Inflammatory macrophage treated with lipopolysaccharide for 4 hours (primary cell): ENCODE measurements at regions not wholly inside any gene's neighbourhood (a gene's known extent, or its start where the extent isn't known, plus 50 kb on each side); places are given as distances from the start of the nearest gene placed in this dataset.

Experiments used
- DNase-seq: peaks from one replicate; pipeline ENCODE4 v3.0.0-alpha.2; 2020

- no peak for DNase-seq
These were observed 184.9 kb upstream of the MYL2 start for GRCh38 chr12:111105294-111105693.

GRCh38 chr12:111103583-111103982, 183.2 kb upstream of the MYL2 start:
- DNase-seq, result no peak

DNA sequence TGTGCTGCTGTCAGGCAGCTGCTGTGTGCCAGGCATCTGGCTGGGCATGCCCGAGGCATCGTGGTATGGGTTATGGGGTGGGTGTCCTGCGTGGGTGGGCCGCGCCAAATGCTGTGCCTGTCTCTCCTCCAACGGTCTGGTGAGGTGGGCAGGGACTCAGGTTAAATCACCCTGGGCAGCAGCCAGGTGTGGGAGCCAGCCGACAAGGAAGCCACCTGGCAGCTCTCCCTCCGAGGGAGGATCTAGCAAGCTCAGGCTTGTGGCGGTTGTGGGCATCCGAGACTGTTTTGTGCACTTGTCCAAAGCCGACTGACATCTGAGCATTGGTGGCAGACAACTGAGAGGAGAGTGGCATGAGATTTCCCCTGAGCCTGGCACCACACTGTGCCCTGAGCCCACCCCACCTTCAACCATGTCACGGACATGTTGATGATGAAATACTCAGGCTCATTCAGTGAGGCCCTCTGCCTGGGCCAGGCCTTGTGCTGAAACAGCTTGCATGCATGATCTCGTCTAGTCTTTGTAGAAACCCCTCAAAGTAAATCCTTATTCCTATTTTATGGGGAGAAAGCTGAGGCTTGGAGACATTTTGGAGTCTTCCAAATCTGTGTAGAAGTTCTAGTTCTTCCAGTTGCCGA, 181.8 kb upstream of the MYL2 start:
- no peak for DNase-seq

GRCh38 chr12:111101003-111101402, 180.6 kb upstream of the MYL2 start:
- DNase-seq, result no peak

- DNase-seq, result no peak
These were observed 180.2 kb upstream of the MYL2 start for GRCh38 chr12:111100554-111100953.

DNA sequence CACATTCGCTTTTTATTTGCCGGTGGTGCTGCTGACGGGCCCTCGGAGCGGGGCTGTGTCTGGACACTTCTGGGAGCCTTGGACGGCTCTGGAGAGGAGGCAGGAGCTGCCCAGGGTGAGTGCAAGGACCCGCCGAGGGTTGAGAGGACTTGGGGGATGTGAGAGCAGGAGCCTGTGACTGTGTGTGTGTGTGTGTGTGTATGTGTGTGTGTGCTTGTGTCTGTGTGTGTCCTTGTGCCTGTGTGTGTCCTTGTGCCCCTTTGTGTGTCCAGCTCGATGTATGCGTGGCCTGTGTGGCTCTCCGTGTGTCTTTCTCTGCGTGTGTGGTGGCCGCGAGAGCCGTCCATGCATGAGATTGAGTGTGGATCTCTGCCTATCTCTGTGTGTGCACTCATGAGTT, 179.6 kb upstream of the MYL2 start:
- DNase-seq, result no peak

- DNase-seq, result no peak
These were observed 178.8 kb upstream of the MYL2 start for GRCh38 chr12:111099186-111099585.

DNA sequence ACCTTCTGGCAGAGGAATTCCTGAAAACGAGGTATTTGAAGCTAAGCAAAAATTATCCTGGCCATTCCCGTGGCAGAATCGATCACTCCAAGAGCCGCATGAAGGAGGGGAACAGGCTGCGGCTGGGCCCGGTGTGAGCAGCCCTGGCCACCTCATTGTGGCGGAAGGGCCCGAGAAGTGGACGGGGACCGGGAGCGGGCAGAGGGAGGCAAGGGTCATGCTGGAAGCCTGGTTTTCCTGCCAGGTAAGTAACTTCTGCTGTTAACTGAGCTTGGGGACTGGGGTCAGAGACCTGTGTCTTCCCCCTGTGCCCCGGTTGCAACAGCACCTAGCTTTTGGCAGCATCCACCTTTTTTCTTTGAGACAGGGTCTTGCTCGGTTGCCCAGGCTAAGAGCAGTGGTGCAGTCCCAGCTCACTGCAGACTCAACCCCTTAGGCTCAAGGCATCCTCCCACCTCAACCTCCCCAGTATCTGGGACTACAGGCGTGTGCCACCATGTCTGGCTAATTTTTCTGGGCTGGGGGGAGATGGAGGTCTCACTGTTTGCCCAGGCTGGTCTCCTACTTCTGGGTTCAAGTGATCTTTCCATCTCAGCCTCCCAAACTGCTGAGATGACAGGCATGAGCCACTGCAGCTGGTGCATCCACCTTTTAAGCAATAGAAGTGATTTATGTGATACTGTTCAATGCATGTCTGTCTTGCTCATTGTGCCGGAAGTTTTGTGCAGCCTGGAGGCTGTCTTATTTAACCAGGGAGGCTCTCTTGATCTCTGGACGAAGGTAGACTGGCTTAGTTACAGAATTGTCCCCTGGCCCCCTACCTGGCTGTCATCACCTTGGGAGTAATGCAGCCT, 174.0 kb upstream of the MYL2 start:
- no peak for DNase-seq

GRCh38 chr12:111093428-111094142, 173.2 kb upstream of the MYL2 start:
- no peak for DNase-seq

DNA sequence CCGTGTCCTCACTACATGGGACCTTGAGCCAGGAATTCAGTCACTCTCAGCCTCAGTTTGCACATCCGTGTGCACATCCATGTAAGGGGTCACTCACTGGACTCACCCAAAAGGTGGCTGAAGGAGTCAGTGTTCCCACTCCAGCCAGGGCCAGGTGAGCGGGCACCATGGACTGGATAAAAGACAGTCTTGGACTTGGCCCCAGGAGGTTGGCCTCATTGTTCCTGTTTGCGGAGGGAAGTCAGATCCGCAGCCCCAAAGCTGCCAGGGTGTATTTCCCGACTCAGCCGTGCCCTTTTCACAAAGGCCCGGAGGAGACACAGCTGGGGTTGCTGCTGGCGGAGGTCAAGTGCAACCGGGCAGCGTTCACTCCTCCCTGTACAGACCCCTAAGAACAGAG, 170.7 kb upstream of the MYL2 start:
- DNase-seq, result no peak

DNA sequence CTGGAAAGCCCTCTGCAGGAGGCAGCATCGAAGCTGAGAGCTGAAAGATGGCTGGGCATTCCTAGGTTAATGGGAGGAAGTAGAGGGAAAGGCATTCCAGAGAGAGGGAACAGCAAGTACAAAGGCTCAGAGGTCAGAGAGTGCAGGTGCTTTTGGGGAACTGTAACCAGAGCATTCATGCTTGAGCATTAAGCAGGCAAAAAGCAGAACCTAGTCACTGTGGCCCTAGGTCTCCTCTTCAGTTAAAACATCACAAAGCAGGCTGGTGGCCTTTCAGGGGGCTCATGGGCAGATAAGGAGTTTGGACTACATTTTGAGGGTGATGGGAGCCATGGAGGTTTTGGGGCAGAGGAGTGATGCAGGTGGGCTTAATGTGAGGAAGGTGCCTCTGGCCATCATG, 169.2 kb upstream of the MYL2 start:
- DNase-seq, result no peak

DNA sequence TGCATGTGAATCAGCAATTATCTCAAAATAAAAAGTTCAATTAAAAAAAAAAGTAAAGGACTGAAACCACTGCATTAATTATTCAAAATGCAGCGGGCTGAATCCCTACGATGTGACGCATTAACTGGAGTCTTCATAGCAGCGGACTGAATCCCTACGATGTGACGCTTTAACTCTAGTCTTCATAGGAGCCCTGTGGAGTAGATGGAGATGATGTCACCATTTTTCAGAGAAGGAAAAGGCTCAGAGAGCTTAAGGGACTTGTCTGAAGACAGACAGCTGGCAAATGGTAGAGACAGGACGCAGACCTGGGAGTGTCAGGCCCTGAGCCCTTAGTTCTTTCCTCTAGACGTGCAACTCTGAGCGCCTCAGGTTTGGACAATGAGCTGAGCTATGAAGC, 168.0 kb upstream of the MYL2 start:
- DNase-seq, result no peak

DNA sequence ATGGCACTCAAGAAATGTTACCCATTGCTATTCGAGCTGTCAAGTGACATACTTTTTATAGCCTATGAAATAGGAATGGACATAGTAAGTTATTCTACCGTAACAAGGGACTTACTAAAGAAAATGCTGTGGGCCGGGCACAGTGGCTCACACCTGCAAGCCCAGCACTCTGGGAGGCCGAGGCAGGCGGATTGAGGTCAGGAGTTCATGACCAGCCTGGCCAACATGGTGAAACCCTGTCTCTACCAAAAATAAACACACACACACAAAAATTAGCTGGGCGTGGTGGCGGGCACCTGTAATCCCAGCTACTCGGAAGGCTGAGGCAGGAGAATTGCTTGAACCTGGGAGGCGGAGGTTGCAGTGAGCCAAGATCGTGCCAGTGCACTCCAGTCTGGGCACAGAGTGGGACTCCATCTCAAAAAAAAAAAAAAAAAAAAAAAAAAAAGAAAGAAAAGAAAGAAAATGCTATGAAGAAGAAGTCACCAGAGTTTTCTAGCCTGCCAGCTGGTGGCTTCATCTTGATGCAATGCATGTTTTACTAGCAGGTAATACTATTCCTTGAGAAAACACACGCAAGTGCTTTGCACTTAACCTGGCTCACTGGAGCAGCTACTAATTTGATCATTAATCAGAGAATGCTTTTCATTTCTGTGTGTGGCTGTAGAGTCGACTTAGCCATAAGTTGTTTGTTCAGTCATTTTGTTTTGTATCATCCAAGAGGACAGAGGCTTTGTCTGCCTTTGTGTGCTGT, 166.7 kb upstream of the MYL2 start:
- DNase-seq, result no peak

GRCh38 chr12:111085096-111085495, 164.7 kb upstream of the MYL2 start:
- DNase-seq, result no peak

DNA sequence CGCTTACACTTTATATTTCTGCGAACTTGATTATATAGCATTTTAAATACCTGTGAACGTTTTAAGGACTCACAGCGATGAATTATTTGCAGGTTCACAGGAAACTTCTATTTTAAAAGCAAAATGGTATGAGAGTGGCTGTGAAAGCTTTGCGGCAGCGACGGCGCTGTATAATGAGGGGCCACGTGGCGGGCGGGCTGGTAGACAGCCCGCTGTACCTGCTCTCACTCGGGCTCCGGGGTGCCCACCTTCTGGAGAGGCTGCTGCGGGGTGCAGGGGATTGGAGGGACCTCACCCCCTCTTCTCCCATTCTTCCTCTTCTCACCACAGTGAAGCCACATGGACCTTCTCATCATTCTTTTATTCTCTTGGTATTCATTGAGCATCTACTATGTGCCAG, 164.2 kb upstream of the MYL2 start:
- DNase-seq, result no peak

DNA sequence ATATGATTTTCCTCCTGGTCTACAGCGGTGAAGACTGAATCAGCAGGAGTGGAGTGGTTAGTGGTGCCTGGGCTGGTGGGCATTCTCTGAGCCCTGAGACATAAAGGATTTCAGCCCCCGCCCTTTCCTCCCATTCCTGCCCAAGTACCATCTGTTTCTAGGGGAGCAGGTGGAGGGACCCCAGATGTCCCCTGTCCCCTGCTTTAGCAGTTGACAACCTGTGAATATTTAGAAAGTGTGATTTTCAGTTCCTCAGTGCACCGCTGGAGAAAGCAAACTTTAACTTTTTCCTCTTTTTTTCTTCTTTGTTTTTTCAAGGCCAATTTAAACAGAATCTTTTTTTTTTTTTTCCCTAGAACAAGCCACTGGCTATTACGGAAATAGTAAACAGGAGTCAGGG, 163.8 kb upstream of the MYL2 start:
- no peak for DNase-seq

GRCh38 chr12:111081600-111081999, 161.2 kb upstream of the MYL2 start:
- no peak for DNase-seq

GRCh38 chr12:111078731-111079130, 158.4 kb upstream of the MYL2 start:
- DNase-seq, result no peak

GRCh38 chr12:111076611-111077451, 156.5 kb upstream of the MYL2 start:
- no peak for DNase-seq

DNA sequence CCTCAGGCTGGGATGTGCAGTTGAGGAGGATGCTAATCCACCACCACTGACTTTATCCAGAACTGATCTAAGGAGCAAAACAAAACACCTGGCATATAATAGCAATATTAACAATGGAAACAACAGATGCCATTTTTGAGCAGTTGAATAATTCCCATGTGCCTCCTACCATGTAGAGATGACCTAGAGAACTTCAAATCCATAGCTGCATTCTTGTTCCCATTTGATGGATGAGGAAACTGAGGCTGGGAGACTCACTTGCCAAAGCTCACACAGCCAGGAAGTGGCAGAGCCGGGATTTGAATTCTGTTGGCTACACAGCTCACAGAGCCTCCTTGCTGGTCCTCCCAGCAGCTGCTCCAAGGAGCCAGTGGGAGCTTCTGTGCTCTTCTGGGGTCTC, 155.8 kb upstream of the MYL2 start:
- DNase-seq, result no peak

- DNase-seq, result no peak
These were observed 154.6 kb upstream of the MYL2 start for GRCh38 chr12:111074965-111075364.

GRCh38 chr12:111074559-111074958, 154.2 kb upstream of the MYL2 start:
- DNase-seq, result no peak
